HepG2 (cell line): ENCODE measurements at regions not wholly inside any gene's neighbourhood (a gene's known extent, or its start where the extent isn't known, plus 50 kb on each side); places are given as distances from the start of the nearest gene placed in this dataset.

Experiments used
- ATAC-seq: fragments of 200-7000 bp; cut with Tn5 transposase; 3 replicates; pipeline ENCODE4 v1.9.1; 2020; ENCODE audit warnings: mild to moderate bottlenecking, moderate library complexity
- BruUV-seq: library from RNA; stranded (reverse); fragments of 400-500 nt; replicated peaks from 2 replicates; lab custom pipeline; 2021; lab: Mats Ljungman, UMichigan
- CTCF ChIA-PET: fragments of 300-600 bp; formaldehyde crosslinking; extraction: SDS; loops from one replicate; lab custom pipeline; 2021; ENCODE audit warnings: low total read pairs, inconsistent platforms, low intra/inter-chr PET ratio; lab: Yijun Ruan, JAX
- POLR2A ChIA-PET: fragments of 350-600 bp; sonication (Branson Sonifier 250); formaldehyde crosslinking; loops from one replicate; lab custom pipeline; 2020; ENCODE audit warnings: antibody characterized with exemption, inconsistent platforms; lab: Yijun Ruan, JAX
- DNase-seq: peaks from one replicate; pipeline ENCODE4 v3.0.0-alpha.2; 2015; ENCODE audit warnings: low spot score
- FAIRE-seq: peaks from 3 replicates; lab custom pipeline; 2011; peaks lifted over from hg19 to GRCh38; lab: Jason Lieb, UNC
- H2AFZ ChIP-seq: one replicate; pipeline ENCODE4 v1.6.1; 2011; ENCODE audit warnings: low read length, inconsistent platforms
- H3K27ac ChIP-seq: fragments of 300-600 bp; 3 replicates; pipeline ENCODE4 v1.8.0; 2011; ENCODE audit warnings: mixed run types, mild to moderate bottlenecking, mixed read lengths, low read length, inconsistent platforms; ENCODE audit not compliant: insufficient read depth; ENCODE audit errors: extremely low read length
- H3K27me3 ChIP-seq, 2 experiments: fragments of 200-600 bp in 1 of 2; 2 replicates in 1 of 2; 3 replicates in 1 of 2; pipeline versions ENCODE4 v1.6.0 to v1.8.0; 2011; ENCODE audit warnings: low read length in 2 of 2, mild to moderate bottlenecking in 2 of 2, moderate library complexity in 2 of 2, inconsistent platforms in 1 of 2; ENCODE audit not compliant: insufficient read depth in 2 of 2, control insufficient read depth in 1 of 2
- H3K36me3 ChIP-seq, 2 experiments: fragments of 200-600 bp in 1 of 2; replicated peaks in 1 of 2; 2 replicates in 1 of 2; 3 replicates in 1 of 2; pipeline versions ENCODE4 v1.5.1 to v1.8.0; 2011; ENCODE audit warnings: low read length in 2 of 2, inconsistent platforms in 1 of 2; ENCODE audit not compliant: insufficient read depth in 2 of 2, control insufficient read depth in 1 of 2
- H3K4me1 ChIP-seq: 2 replicates; pipeline ENCODE4 v1.5.1; 2012; ENCODE audit warnings: low read length, inconsistent platforms; ENCODE audit not compliant: insufficient read depth
- H3K4me2 ChIP-seq: 2 replicates; pipeline ENCODE4 v1.6.0; 2011; ENCODE audit warnings: low read depth, low read length, inconsistent platforms
- H3K4me3 ChIP-seq, 3 experiments: fragments of 200-600 bp in 1 of 3; sonication (generic), shearing (Covaris generic) in 1 of 3; replicated peaks in 1 of 3; 2 replicates each; pipeline ENCODE4 v1.5.1; 2011 to 2016; ENCODE audit warnings: low read length in 3 of 3, inconsistent platforms in 2 of 3, low read depth in 2 of 3, mild to moderate bottlenecking in 2 of 3, control low read depth in 1 of 3, mixed read lengths in 1 of 3; ENCODE audit not compliant: insufficient read depth in 1 of 3
- H3K79me2 ChIP-seq: one replicate; pipeline ENCODE4 v1.6.1; 2011; ENCODE audit warnings: low read length, inconsistent platforms; ENCODE audit not compliant: insufficient read depth
- H3K9ac ChIP-seq: 2 replicates; pipeline ENCODE4 v1.6.0; 2011; ENCODE audit warnings: mild to moderate bottlenecking, low read depth, low read length, inconsistent platforms; ENCODE audit not compliant: insufficient read depth
- H3K9me3 ChIP-seq: 2 replicates; pipeline ENCODE4 v1.5.1; 2012; ENCODE audit warnings: mild to moderate bottlenecking, low read length
- H4K20me1 ChIP-seq: 2 replicates; pipeline ENCODE4 v1.6.0; 2011; ENCODE audit warnings: inconsistent platforms, mild to moderate bottlenecking, low read length, moderate library complexity; ENCODE audit not compliant: insufficient read depth
- CCAR2 ChIP-seq: fragments of 200-400 bp; formaldehyde crosslinking; optimal IDR thresholded peaks from 2 replicates; pipeline ENCODE3; 2018; ENCODE audit warnings: low read depth, mild to moderate bottlenecking, low read length, moderate library complexity
- MAFF ChIP-seq: IDR thresholded peaks from 2 replicates; pipeline ENCODE4 v1.6.1; 2011; ENCODE audit warnings: low read depth, low read length, improper control_type of control experiment
- MAFK ChIP-seq, 2 experiments: IDR thresholded peaks in 1 of 2; conservative IDR thresholded peaks in 1 of 2; 2 replicates each; pipeline ENCODE4 v1.6.1; 2011; ENCODE audit warnings: improper control_type of control experiment in 2 of 2, low read length in 2 of 2
- MAX ChIP-seq: IDR thresholded peaks from 2 replicates; pipeline ENCODE4 v1.6.1; 2012; ENCODE audit warnings: inconsistent platforms
- MBD4 ChIP-seq: IDR thresholded peaks from 2 replicates; pipeline ENCODE4 v1.6.1; 2012; ENCODE audit warnings: low read length, inconsistent platforms, borderline replicate concordance
- PHB2 ChIP-seq: fragments of 450-650 bp; IDR thresholded peaks from 2 replicates; pipeline ENCODE4 v1.6.1; 2018; ENCODE audit not compliant: partially characterized antibody
- ZMAT5 ChIP-seq: sonication (generic); formaldehyde crosslinking; IDR thresholded peaks from 2 replicates; pipeline ENCODE4 v1.5.0; 2020; ENCODE audit warnings: mild to moderate bottlenecking, low read depth, missing genetic modification reagents, borderline replicate concordance
- ZNF20 ChIP-seq: sonication (generic); formaldehyde crosslinking; IDR thresholded peaks from 2 replicates; pipeline ENCODE4 v1.4.0; 2020; ENCODE audit warnings: mild to moderate bottlenecking, moderate library complexity, missing genetic modification reagents
- ZNF33A ChIP-seq: sonication (generic); formaldehyde crosslinking; IDR thresholded peaks from 2 replicates; pipeline ENCODE4 v1.5.1; 2020; ENCODE audit warnings: missing genetic modification reagents, mild to moderate bottlenecking, moderate library complexity, borderline replicate concordance
- ZNF441 ChIP-seq: sonication (generic); formaldehyde crosslinking; IDR thresholded peaks from 2 replicates; pipeline ENCODE4 v1.7.0; 2021; ENCODE audit warnings: missing genetic modification reagents, borderline replicate concordance
- ZNF652 ChIP-seq: IDR thresholded peaks from 2 replicates; pipeline ENCODE4 v1.6.1; 2016; ENCODE audit warnings: low read depth, borderline replicate concordance
- WGBS: methylation state at CpG from one replicate; pipeline ENCODE4 v1.1.6; 2017; ENCODE audit warnings: low lambda C conversion rate; 5-methylcytosine and 5-hydroxymethylcytosine counted together
- in situ Hi-C: cut with HindIII; loops from 2 replicates; pipeline ENCODE4 v1.10.0; 2017; ENCODE audit warnings: low pct_unique_long_range_greater_than_20kb; ENCODE audit not compliant: extremely low pct_ligation_motif_present
- intact Hi-C: fragments of 100-400 bp; cut with micrococcal nuclease; formaldehyde crosslinking; loops from one replicate; pipeline ENCODE4 v1.10.0; 2022; ENCODE audit not compliant: unreplicated experiment

- H3K27me3 ChIP-seq, result no peaks in the 10 kb centered on the region
- BruUV-seq, result no TSS peak
- H2AFZ ChIP-seq, result no peak overlapping the region
- no peak for ATAC-seq
- peaks cover 36% of the 10 kb centered on the region for H3K9me3 ChIP-seq
- ChIA-PET CTCF (no interaction called here), POLR2A (no interaction called here)
- H3K79me2 ChIP-seq, result no peaks in the 10 kb centered on the region
- peak; percentile 44 to 71; a peak in 3 of 4 replicates for TF ChIP-seq MAFK (conservative IDR thresholded peaks at IDR 0.05 in 1 of 2, IDR thresholded peaks at IDR 0.05 in 1 of 2; ENCODE audit: low read length in 2 of 2)
- no peak for TF ChIP-seq ZMAT5 (CRISPR knock-in tag)
- TF ChIP-seq CCAR2, result no peak
- TF ChIP-seq ZNF20 (CRISPR knock-in tag), result no peak
- peak; percentile 65; the same call in 1 of the 2 replicates for TF ChIP-seq MAFF
- no peak for TF ChIP-seq PHB2
- TF ChIP-seq ZNF652 (CRISPR knock-in tag), result no peak
- TF ChIP-seq MBD4, result no peak
- no peaks in the 10 kb centered on the region for H3K36me3 ChIP-seq
- H3K27ac ChIP-seq, result no peak overlapping the region
- no peak overlapping the region for H3K4me3 ChIP-seq
- no peaks in the 10 kb centered on the region for H4K20me1 ChIP-seq
- H3K9ac ChIP-seq, result no peak overlapping the region
- H3K4me1 ChIP-seq, result no peaks in the 10 kb centered on the region
- in situ Hi-C loops, result no loop called here
- FAIRE-seq, result no peak
- H3K4me2 ChIP-seq, result no peak overlapping the region
- DNase-seq, result no peak
- intact Hi-C loops, result no loop called here
Measured at GRCh38 chr2:122575076-122575475, 819.6 kb downstream of the TSN start.

GRCh38 chr2:122583159-122583917 lies 827.9 kb downstream of the TSN start:
- intact Hi-C loops (no loop called here), in situ Hi-C loops (no loop called here)
- FAIRE-seq (no peak), DNase-seq (no peak), ATAC-seq (no peak)
- no peak overlapping the region for H2AFZ ChIP-seq
- no peak overlapping the region for H3K4me3 ChIP-seq
- no TSS peak for BruUV-seq
- no peaks in the 10 kb centered on the region for H3K36me3 ChIP-seq
- POLR2A ChIA-PET, result no interaction called here
- no peaks in the 10 kb centered on the region for H4K20me1 ChIP-seq
- peaks cover 30% of the 10 kb centered on the region; the same call in 1 of the 2 replicates for H3K9me3 ChIP-seq
- H3K4me2 ChIP-seq, result no peak overlapping the region
- no peak overlapping the region for H3K27ac ChIP-seq
- CTCF ChIA-PET, result no interaction called here
- WGBS, result 0% methylated on average over 2 of the region's 2 CpGs
- TF ChIP-seq MAX (no peak), ZNF441 (CRISPR knock-in tag) (no peak), ZNF33A (CRISPR knock-in tag) (no peak)
- H3K4me1 ChIP-seq, result no peaks in the 10 kb centered on the region
- H3K9ac ChIP-seq, result no peak overlapping the region
- H3K79me2 ChIP-seq, result no peaks in the 10 kb centered on the region
- H3K27me3 ChIP-seq, result no peaks in the 10 kb centered on the region
